Upper lobe of left lung (tissue), 4 donors: ENCODE measurements at regions not wholly inside any gene's neighbourhood (a gene's known extent, or its start where the extent isn't known, plus 50 kb on each side); places are given as distances from the start of the nearest gene placed in this dataset.

Experiments used
- POLR2A ChIP-seq, 4 donors: fragments of 450-650 bp; IDR thresholded peaks; one replicate each; pipeline ENCODE4 v1.5.1; 2016 to 2017; ENCODE audit warnings: antibody characterized with exemption in 4 of 4, mild to moderate bottlenecking in 2 of 4
- TF ChIP-seq, protein P1 (sequence below), 6 experiments: fragments of 450-650 bp in 4 of 6; fragments of 200-600 bp in 2 of 6; sonication (generic) in 2 of 6; IDR thresholded peaks; one replicate each; pipeline ENCODE4 v1.5.1; 2016 to 2019; ENCODE audit warnings: antibody characterized with exemption in 6 of 6

DNA sequence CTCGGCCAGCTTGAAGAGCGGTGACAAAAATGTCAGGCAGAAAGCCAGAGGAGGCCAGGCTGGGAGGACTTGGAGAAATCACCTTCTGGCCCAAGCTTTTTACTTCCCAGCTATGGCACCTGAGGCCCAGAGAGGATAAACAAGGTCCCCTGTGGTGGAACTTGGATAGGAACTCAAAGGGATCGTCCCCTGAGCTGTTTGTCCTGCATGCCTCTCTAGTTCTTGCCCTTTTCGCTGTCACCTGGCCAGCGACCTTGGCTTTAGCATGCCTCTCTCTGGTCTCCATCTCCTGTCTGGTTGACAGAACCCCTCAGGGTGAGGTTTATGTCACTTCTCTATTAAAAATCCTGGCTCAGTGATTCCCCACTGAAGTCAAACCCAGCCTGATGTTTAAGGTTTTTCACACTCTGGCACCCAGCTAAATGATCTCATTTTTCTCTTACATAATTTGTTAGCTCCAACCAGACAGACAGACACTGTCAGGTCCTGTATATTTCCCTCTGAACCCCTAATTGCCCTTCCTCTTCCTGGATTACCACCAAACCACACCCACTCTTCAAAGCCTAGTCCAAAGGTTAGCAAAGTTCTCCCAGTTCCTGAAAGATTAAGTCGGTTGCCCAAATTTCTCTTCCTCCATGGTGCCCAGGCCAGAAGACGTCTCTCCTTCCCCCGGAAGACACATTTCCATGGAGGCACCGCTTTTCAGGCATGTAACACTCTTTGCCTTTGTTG lies 169.1 kb downstream of the FAM43A start:
- TF ChIP-seq, protein P1, sequence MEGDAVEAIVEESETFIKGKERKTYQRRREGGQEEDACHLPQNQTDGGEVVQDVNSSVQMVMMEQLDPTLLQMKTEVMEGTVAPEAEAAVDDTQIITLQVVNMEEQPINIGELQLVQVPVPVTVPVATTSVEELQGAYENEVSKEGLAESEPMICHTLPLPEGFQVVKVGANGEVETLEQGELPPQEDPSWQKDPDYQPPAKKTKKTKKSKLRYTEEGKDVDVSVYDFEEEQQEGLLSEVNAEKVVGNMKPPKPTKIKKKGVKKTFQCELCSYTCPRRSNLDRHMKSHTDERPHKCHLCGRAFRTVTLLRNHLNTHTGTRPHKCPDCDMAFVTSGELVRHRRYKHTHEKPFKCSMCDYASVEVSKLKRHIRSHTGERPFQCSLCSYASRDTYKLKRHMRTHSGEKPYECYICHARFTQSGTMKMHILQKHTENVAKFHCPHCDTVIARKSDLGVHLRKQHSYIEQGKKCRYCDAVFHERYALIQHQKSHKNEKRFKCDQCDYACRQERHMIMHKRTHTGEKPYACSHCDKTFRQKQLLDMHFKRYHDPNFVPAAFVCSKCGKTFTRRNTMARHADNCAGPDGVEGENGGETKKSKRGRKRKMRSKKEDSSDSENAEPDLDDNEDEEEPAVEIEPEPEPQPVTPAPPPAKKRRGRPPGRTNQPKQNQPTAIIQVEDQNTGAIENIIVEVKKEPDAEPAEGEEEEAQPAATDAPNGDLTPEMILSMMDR (IDR thresholded peaks at IDR 0.05), result no peak
- no peak for TF ChIP-seq POLR2A (IDR thresholded peaks at IDR 0.05)
